AG10803 (cell line): ENCODE measurements at regions not wholly inside any gene's neighbourhood (a gene's known extent, or its start where the extent isn't known, plus 50 kb on each side); places are given as distances from the start of the nearest gene placed in this dataset.

ENCODE experiments used
- DNase-seq: peaks from one replicate; pipeline ENCODE4 v3.0.0; 2010; ENCODE audit warnings: low read depth
- H3K4me3 ChIP-seq: 2 replicates; pipeline ENCODE4 v1.5.1; 2011; ENCODE audit warnings: mild to moderate bottlenecking, low read length, control low read depth
- TF ChIP-seq, protein P1 (sequence below): conservative IDR thresholded peaks from 2 replicates; pipeline ENCODE4 v1.5.1; 2011; ENCODE audit warnings: mild to moderate bottlenecking, low read length, control low read depth, inconsistent platforms

DNA sequence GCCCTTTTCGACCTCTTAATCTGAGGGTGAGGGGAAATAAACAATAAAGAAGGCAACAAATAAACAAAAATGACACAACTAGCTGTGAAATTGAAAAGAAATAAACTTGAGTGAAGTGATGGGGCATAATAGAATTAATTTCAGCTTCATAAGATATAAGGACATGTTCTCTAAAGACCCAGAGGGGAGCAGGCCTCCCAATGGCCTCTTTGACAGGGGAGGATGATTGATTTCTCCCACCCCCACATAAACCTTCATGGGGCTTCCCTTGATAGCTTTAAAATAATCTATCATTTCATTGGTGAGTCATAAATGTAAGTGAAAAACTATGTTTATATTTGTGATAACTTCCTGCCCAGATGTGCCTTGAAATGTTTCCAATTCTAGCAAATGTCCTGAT, 226.3 kb upstream of the RAG2 start:
- DNase-seq, result no peak
- TF ChIP-seq, protein P1, sequence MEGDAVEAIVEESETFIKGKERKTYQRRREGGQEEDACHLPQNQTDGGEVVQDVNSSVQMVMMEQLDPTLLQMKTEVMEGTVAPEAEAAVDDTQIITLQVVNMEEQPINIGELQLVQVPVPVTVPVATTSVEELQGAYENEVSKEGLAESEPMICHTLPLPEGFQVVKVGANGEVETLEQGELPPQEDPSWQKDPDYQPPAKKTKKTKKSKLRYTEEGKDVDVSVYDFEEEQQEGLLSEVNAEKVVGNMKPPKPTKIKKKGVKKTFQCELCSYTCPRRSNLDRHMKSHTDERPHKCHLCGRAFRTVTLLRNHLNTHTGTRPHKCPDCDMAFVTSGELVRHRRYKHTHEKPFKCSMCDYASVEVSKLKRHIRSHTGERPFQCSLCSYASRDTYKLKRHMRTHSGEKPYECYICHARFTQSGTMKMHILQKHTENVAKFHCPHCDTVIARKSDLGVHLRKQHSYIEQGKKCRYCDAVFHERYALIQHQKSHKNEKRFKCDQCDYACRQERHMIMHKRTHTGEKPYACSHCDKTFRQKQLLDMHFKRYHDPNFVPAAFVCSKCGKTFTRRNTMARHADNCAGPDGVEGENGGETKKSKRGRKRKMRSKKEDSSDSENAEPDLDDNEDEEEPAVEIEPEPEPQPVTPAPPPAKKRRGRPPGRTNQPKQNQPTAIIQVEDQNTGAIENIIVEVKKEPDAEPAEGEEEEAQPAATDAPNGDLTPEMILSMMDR, result no peak
- H3K4me3 ChIP-seq, result no peak overlapping the region

DNA sequence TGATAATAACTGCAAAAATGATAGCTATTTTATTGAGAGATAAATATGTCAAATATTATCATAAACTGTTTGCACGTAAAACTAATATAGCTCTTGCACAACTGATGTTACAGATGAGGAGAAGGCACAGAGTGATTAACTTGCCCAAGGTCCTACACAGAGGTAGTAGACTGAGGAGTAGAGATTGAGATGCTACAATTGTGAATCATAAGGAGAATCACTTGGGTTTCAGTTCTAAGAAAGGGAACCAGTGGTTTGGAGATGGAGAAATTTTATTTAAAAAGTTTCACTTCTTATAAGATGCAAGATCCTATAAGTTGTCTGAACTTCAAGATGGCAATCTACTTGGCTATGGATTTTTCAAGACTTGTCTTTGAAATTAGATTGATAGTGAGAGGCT, 224.8 kb upstream of the RAG2 start:
- DNase-seq, result no peak
- TF ChIP-seq, protein P1, result no peak
- no peak overlapping the region for H3K4me3 ChIP-seq

DNA sequence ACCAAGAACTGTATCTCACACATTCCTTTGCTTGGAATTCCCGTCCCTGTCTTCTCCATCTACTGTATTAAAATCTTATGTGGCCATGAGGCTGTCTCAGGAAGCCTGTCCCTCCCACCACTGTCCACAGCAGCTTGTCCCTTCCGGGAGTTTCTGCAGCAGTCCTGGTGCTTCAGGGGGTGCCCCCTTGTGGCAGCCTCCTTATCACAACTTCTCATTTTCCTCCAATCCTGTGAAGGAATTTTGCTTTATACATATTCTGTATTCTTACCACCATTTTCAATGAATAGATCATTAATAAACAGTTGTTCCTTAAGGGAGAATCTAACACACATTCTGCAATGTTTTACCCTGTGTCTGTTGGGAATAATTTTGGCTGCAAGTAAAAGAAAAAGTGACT, 220.4 kb upstream of the RAG2 start:
- no peak for DNase-seq
- no peak overlapping the region for H3K4me3 ChIP-seq
- TF ChIP-seq, protein P1, result 0 out of 2 replicates have a peak, but pooled peaks have one; percentile 16

DNA sequence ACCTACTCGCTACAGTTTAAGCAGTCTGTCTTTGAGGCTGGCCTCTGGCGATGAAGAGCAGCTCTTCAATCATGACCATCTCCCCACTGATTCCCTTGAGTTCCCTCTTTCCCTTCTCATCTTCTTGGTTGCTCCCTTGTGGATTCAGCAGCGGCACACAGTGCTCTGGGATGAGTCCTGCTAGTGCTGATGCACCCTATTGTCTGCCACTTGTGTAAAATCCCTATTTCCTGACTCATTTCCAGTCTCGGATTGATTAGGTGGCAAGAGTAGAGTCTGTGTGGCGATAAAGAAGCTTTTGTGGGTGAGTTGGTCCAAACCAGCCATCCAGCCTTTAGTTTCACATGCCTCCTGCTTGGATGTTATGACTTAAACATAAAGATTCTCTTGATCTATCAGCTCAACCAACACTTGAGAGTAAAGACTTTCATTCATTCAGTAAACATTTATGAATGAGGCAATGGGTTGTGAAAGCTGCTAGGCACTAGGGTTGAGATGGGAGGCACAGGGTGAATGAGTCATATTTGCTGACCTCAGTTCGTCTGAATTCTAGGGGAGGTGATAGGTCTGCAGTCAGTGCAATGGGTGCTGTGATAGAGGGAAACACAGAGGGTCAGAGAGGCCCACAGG, 219.4 kb upstream of the RAG2 start:
- TF ChIP-seq, protein P1, result no peak
- peak; percentile 4 for DNase-seq
- no peak overlapping the region for H3K4me3 ChIP-seq

DNA sequence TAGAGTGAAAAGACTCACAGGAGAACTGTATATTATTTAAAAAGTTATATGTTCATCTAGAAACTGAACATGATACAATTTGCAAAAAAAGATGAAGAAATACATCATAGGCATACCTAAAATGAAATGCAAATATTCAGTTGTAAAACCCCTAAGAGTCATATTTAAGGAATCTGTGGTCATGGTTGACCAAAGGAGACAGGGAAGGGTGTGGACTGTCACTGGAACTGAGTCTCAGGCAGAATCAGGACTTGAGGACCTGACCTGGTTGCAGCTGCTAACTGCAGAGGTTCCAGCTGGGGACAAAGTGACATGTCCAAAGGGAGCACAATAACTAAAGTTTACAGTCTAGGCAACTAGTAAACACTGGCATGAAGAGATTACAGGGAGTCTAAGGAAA, 211.3 kb upstream of the RAG2 start:
- TF ChIP-seq, protein P1, result no peak
- no peak overlapping the region for H3K4me3 ChIP-seq
- DNase-seq, result no peak

DNA sequence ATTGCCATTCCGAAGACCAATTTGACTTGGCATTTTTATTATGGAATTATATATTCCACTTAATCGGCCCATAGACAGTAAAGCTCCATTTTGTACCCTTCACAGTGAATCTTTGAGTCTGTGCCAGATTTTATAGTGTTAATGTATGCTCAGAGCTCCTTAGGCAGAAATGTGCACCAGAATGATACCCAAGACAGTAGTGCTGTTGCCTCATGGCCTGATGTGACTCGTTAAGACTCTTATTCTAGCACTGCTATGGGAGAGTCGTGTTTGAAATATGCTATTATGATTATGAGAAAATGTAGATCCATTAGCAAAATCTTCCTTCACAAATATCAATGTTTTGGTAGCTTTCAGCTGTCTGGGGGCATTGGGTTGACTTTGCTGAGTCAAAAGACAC, 209.8 kb upstream of the RAG2 start:
- TF ChIP-seq, protein P1, result no peak
- no peak overlapping the region for H3K4me3 ChIP-seq
- no peak for DNase-seq

DNA sequence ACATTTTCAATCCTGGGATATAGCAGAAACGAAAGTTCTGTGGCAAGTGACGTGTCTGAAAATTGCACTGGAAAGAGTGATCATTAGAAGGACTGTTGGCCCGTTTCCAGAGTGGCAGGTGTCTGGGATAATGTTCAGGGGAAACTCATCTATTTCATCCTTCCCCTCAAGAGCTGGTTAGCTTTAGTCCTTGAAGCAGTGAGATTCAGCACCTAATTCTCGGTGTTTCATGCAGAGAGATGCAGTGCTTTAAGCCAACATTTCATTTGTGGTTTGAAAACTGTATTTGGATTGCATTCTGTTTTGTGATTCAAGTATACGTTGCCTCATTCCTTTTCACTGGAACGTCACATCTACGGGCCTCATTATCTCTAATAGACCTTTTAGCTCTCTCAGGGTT, 205.0 kb upstream of the RAG2 start:
- no peak overlapping the region for H3K4me3 ChIP-seq
- TF ChIP-seq, protein P1, result no peak
- DNase-seq, result no peak
